Lung (tissue), 11 donors: ENCODE measurements at regions not wholly inside any gene's neighbourhood (a gene's known extent, or its start where the extent isn't known, plus 50 kb on each side); places are given as distances from the start of the nearest gene placed in this dataset.

Source experiments
- ATAC-seq: fragments of 200-7000 bp; cut with Tn5 transposase; one replicate; pipeline ENCODE4 v1.9.1; 2020; ENCODE audit warnings: moderate number of reproducible peaks; ENCODE audit not compliant: insufficient read depth, low FRiP score
- DNase-seq, 3 donors: peaks; one replicate each; pipeline ENCODE4 v3.0.0-alpha.2; 2013 to 2017
- H3K27ac ChIP-seq, 2 donors: one replicate each; pipeline ENCODE4 v1.5.1; 2013; ENCODE audit warnings: mild to moderate bottlenecking in 2 of 2, moderate library complexity in 2 of 2, control low read depth in 1 of 2, inconsistent platforms in 1 of 2, low read depth in 1 of 2, low read length in 1 of 2
- H3K27me3 ChIP-seq, 3 donors: one replicate each; pipeline ENCODE4 v1.5.1; 2013; ENCODE audit warnings: low read length in 2 of 3; ENCODE audit not compliant: control insufficient read depth in 3 of 3, insufficient read depth in 3 of 3
- H3K36me3 ChIP-seq, 4 donors: one replicate each; pipeline ENCODE4 v1.5.1; 2013; ENCODE audit warnings: low read length in 4 of 4, mild to moderate bottlenecking in 1 of 4, moderate library complexity in 1 of 4; ENCODE audit not compliant: control insufficient read depth in 4 of 4, insufficient read depth in 4 of 4
- H3K4me1 ChIP-seq, 5 donors: one replicate each; pipeline ENCODE4 v1.5.1; 2013; ENCODE audit warnings: low read length in 5 of 5, mild to moderate bottlenecking in 2 of 5, moderate library complexity in 1 of 5; ENCODE audit not compliant: control insufficient read depth in 5 of 5, insufficient read depth in 5 of 5
- H3K4me3 ChIP-seq: one replicate; pipeline ENCODE4 v1.5.1; 2013; ENCODE audit warnings: mild to moderate bottlenecking, control low read depth, moderate library complexity
- H3K9ac ChIP-seq, 2 donors: one replicate each; pipeline ENCODE4 v1.5.1; 2013; ENCODE audit warnings: low read length in 2 of 2, control low read depth in 1 of 2; ENCODE audit not compliant: insufficient read depth in 1 of 2
- H3K9me3 ChIP-seq, 4 donors: one replicate each; pipeline ENCODE4 v1.5.1; 2013; ENCODE audit warnings: low read length in 3 of 4, mild to moderate bottlenecking in 1 of 4, moderate library complexity in 1 of 4; ENCODE audit not compliant: control insufficient read depth in 4 of 4, insufficient read depth in 3 of 4
- WGBS, 2 donors: extraction: QIAGEN DNeasy Blood & Tissue Kit; methylation state at CpG; one replicate each; pipeline ENCODE4 v1.1.7; 2013; 5-methylcytosine and 5-hydroxymethylcytosine counted together
- TF ChIP-seq, protein P1 (sequence below): IDR thresholded peaks from 2 replicates; pipeline ENCODE4 v1.5.1; 2012; ENCODE audit warnings: mild to moderate bottlenecking; ENCODE audit errors: control extremely low read depth, extremely low read depth
- donor health status: control.
- donor health status: control.
- donor health status: Bipolar disorder and iron deficiency.
- donor health status: healthy.
- donor health status: DM: yes; HTN: yes; CAD: no.

DNA sequence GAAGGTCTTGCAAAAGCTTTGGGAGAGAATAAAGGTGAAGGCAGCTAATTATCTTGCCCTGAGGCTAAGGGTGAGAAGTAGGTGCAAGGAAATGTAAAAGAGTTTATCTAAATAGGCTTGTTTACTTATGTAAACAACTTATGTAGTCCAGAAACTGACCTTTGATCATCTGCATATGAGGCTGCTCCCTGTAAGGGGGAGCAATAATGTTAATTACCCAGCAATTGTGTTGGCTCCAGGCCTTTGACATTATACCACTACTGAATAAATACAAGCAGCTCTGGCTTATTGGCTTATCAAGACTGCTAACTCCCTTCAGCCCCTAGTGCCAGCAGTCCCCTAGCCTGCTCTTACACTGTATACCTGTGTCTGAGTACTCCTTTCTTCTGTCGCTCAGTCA, 303.7 kb upstream of the GNPDA2 start:
- TF ChIP-seq, protein P1, sequence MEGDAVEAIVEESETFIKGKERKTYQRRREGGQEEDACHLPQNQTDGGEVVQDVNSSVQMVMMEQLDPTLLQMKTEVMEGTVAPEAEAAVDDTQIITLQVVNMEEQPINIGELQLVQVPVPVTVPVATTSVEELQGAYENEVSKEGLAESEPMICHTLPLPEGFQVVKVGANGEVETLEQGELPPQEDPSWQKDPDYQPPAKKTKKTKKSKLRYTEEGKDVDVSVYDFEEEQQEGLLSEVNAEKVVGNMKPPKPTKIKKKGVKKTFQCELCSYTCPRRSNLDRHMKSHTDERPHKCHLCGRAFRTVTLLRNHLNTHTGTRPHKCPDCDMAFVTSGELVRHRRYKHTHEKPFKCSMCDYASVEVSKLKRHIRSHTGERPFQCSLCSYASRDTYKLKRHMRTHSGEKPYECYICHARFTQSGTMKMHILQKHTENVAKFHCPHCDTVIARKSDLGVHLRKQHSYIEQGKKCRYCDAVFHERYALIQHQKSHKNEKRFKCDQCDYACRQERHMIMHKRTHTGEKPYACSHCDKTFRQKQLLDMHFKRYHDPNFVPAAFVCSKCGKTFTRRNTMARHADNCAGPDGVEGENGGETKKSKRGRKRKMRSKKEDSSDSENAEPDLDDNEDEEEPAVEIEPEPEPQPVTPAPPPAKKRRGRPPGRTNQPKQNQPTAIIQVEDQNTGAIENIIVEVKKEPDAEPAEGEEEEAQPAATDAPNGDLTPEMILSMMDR: no peak
- Histone ChIP-seq H3K9ac (no peak overlapping the region), H3K4me3 (no peak overlapping the region), H3K9me3 (no peaks in the 10 kb centered on the region), H3K27ac (no peak overlapping the region), H3K36me3 (no peaks in the 10 kb centered on the region), H3K4me1 (peaks cover 0 to 3% (median 0%) of the 10 kb centered on the region in 5 donors), H3K27me3 (no peaks in the 10 kb centered on the region)
- DNase-seq (no peak), ATAC-seq (no peak)
- WGBS, 2 donors: 94 to 95% methylated on average over 1 of the region's 1 CpG

DNA sequence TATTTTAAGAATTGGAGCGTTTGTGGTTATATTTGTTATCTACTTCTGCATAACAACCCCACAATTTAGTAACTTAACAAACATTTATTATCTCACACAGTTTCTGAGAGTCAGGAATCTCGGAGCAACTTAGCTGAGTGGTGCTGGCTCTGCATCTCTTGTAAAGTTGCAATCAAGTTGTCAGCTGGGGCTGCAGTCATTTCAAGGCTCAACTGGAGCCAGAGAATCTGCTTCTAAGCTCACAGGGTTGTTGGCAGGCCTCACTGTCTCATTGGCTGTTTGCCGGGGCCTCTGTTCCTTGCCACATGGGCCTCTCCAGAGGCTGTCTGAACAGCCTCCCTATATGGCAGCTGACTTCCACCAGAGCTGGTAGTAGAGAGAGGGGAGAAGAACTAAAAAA, 281.2 kb upstream of the GNPDA2 start:
- Histone ChIP-seq H3K9me3 (no peaks in the 10 kb centered on the region), H3K9ac (no peak overlapping the region), H3K4me1 (no peaks in the 10 kb centered on the region), H3K36me3 (no peaks in the 10 kb centered on the region), H3K4me3 (no peak overlapping the region), H3K27me3 (no peaks in the 10 kb centered on the region), H3K27ac (no peak overlapping the region)
- DNase-seq: peak in 1 of 3 donors; percentile 6
- ATAC-seq: no peak
- 61 to 64% methylated on average over 3 of the region's 3 CpGs for WGBS, 2 donors
- TF ChIP-seq, protein P1: no peak

DNA sequence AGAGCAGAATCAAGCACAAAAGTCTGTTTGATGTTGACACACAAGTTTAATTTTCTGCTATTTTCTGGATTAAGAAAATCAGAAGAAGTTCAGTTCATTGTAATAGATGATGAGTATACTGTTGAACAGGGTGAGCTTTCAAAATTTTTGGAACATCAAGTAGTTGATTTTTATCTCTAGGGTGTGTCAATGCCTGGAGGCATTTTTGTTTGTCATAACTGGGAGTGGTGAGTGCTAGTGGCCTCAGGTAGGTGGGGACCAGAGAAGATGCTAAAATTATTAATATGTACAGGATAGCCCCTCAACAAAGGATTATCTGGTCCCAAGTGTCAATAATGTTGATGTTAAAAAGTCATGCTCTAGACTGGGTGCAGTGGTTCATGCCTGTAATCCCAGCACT, 279.7 kb upstream of the GNPDA2 start:
- Histone ChIP-seq H3K9me3 (no peaks in the 10 kb centered on the region), H3K4me1 (no peaks in the 10 kb centered on the region), H3K27ac (no peak overlapping the region), H3K4me3 (no peak overlapping the region), H3K27me3 (no peaks in the 10 kb centered on the region), H3K36me3 (no peaks in the 10 kb centered on the region), H3K9ac (no peak overlapping the region)
- TF ChIP-seq, protein P1: no peak
- no peak for ATAC-seq
- DNase-seq: no peak

DNA sequence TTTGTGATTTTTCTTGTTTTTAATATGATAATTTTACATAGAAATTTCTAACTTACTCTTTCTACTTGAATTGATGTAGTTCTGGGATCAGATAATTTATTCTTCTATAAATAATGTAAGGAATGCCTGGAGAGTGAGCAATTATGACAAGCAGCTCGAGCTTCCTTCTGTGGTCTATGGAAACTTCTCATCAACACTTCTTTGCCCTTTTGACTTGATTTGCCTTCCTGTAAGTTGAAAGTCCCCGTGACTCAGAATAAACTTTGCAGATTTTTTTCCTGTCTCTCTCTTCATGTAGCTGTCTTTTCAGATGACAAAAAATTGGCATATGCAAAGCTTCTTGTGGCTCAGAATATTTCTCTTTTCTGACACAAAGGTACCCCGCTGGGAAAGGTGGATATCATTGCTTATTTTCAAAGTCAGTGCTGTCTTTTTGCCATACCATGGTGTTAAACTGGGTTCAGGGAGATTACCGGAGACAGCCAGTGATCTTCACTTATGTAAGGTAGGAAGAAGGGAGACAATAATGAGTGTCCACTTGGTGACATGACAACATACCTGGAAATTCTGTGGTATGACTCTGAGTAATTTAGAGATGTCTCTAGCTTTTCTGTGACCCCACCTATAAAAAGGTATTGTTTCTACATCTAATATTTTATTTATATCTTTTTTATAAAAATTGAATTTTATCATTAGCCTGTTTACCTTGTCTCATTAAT, 278.6 kb upstream of the GNPDA2 start:
- no peaks in the 10 kb centered on the region for H3K27me3 ChIP-seq
- DNase-seq (no peak), ATAC-seq (no peak)
- no peaks in the 10 kb centered on the region for H3K36me3 ChIP-seq
- no peaks in the 10 kb centered on the region for H3K9me3 ChIP-seq
- no peak overlapping the region for H3K27ac ChIP-seq
- TF ChIP-seq, protein P1: no peak
- H3K9ac ChIP-seq: no peak overlapping the region
- 44 to 47% methylated on average over 4 of the region's 4 CpGs for WGBS, 2 donors
- H3K4me3 ChIP-seq: no peak overlapping the region
- no peaks in the 10 kb centered on the region for H3K4me1 ChIP-seq
